SK-N-SH (cell line): ENCODE measurements at regions not wholly inside any gene's neighbourhood (a gene's known extent, or its start where the extent isn't known, plus 50 kb on each side); places are given as distances from the start of the nearest gene placed in this dataset.

Experiments used
- CTCF ChIA-PET: fragments of 300-600, 350-600 bp; formaldehyde crosslinking; extraction: SDS; loops from one replicate; lab custom pipeline; 2021; lab: Yijun Ruan, JAX
- POLR2A ChIA-PET: fragments of 350-600 bp; sonication (Branson Sonifier 250); formaldehyde crosslinking; extraction: SDS; loops from one replicate; lab custom pipeline; 2020; ENCODE audit warnings: antibody characterized with exemption, inconsistent platforms; lab: Yijun Ruan, JAX
- DNase-seq: peaks from one replicate; pipeline ENCODE4 v3.0.0; 2012
- H2AFZ ChIP-seq: fragments of 200-600 bp; sonication (generic); 2 replicates; pipeline ENCODE4 v1.8.1; 2016; ENCODE audit warnings: antibody characterized with exemption, mild to moderate bottlenecking, low read depth
- H3F3A ChIP-seq: fragments of 200-600 bp; sonication (generic); replicated peaks from 2 replicates; pipeline ENCODE3; 2016; ENCODE audit warnings: antibody characterized with exemption, mild to moderate bottlenecking; ENCODE audit not compliant: insufficient read depth
- H3K27ac ChIP-seq, 2 experiments: fragments of 200-500 bp in 1 of 2; fragments of 200-600 bp in 1 of 2; sonication (Bioruptor generic) in 1 of 2; sonication (generic), shearing (Covaris generic) in 1 of 2; 2 replicates each; pipeline versions ENCODE4 v1.5.1 to v1.6.1; 2014 to 2016; ENCODE audit warnings: low read depth in 2 of 2, inconsistent platforms in 1 of 2, low read length in 1 of 2, mild to moderate bottlenecking in 1 of 2, mixed read lengths in 1 of 2
- H3K27me3 ChIP-seq: fragments of 200-600 bp; sonication (generic), shearing (Covaris generic); 2 replicates; pipeline ENCODE4 v1.6.1; 2016; ENCODE audit warnings: mixed run types; ENCODE audit not compliant: insufficient read depth
- H3K36me3 ChIP-seq, 2 experiments: fragments of 200-500 bp in 1 of 2; fragments of 200-600 bp in 1 of 2; sonication (Bioruptor generic) in 1 of 2; sonication (generic) in 1 of 2; replicated peaks in 1 of 2; 2 replicates each; pipeline versions ENCODE3 to v1.5.1; 2014 to 2016; ENCODE audit warnings: low read length in 1 of 2, mild to moderate bottlenecking in 1 of 2; ENCODE audit not compliant: insufficient read depth in 2 of 2, control insufficient read depth in 1 of 2
- H3K4me1 ChIP-seq, 2 experiments: fragments of 200-500 bp in 1 of 2; fragments of 200-600 bp in 1 of 2; sonication (Bioruptor generic) in 1 of 2; sonication (generic), shearing (Covaris generic) in 1 of 2; 2 replicates each; pipeline versions ENCODE4 v1.5.1 to v1.6.1; 2014 to 2016; ENCODE audit warnings: low read depth in 1 of 2, low read length in 1 of 2, mixed run types in 1 of 2; ENCODE audit not compliant: insufficient read depth in 2 of 2, control insufficient read depth in 1 of 2
- H3K4me2 ChIP-seq: fragments of 200-600 bp; sonication (generic), shearing (Covaris generic); 2 replicates; pipeline ENCODE4 v1.6.1; 2017; ENCODE audit warnings: mixed run types
- H3K4me3 ChIP-seq, 2 experiments: fragments of 200-500 bp in 1 of 2; fragments of 200-600 bp in 1 of 2; sonication (Bioruptor generic) in 1 of 2; sonication (generic), shearing (Covaris generic) in 1 of 2; 2 replicates each; pipeline versions ENCODE4 v1.5.1 to v1.8.1; 2014 to 2016; ENCODE audit warnings: low read depth in 2 of 2, inconsistent platforms in 1 of 2, low read length in 1 of 2, mild to moderate bottlenecking in 1 of 2, mixed read lengths in 1 of 2, moderate library complexity in 1 of 2
- H3K79me2 ChIP-seq: fragments of 200-600 bp; sonication (generic); 2 replicates; pipeline ENCODE4 v1.8.1; 2017; ENCODE audit warnings: mild to moderate bottlenecking; ENCODE audit not compliant: insufficient read depth
- H3K9ac ChIP-seq: fragments of 200-600 bp; sonication (generic); 2 replicates; pipeline ENCODE4 v1.6.1; 2017; ENCODE audit warnings: mixed run types
- H3K9me2 ChIP-seq: fragments of 200-600 bp; sonication (generic); 2 replicates; pipeline ENCODE4 v1.6.1; 2017; ENCODE audit warnings: mixed run types
- H3K9me3 ChIP-seq: fragments of 200-600 bp; sonication (generic); 2 replicates; pipeline ENCODE4 v1.6.1; 2017; ENCODE audit warnings: mixed run types, mild to moderate bottlenecking, moderate library complexity
- H4K20me1 ChIP-seq: fragments of 200-600 bp; sonication (generic); 2 replicates; pipeline ENCODE4 v1.6.1; 2017; ENCODE audit warnings: mild to moderate bottlenecking, mixed run types; ENCODE audit not compliant: insufficient read depth
- CHD2 ChIP-seq: fragments of 150-350 bp; IDR thresholded peaks from 2 replicates; pipeline ENCODE4 v1.6.1; 2018; ENCODE audit warnings: low read length; ENCODE audit not compliant: partially characterized antibody
- CTCF ChIP-seq: fragments of 200-600 bp; sonication (generic); IDR thresholded peaks from 2 replicates; pipeline ENCODE4 v1.6.1; 2017; ENCODE audit warnings: antibody characterized with exemption, mild to moderate bottlenecking, moderate library complexity
- EZH2phosphoT487 ChIP-seq: fragments of 200-600 bp; sonication (generic); IDR thresholded peaks from 2 replicates; pipeline ENCODE4 v1.6.1; 2017; ENCODE audit warnings: low read depth, mixed run types, mild to moderate bottlenecking, antibody characterized with exemption, moderate library complexity, borderline replicate concordance
- FOSL2 ChIP-seq: IDR thresholded peaks from 2 replicates; pipeline ENCODE4 v1.4.0; 2012; ENCODE audit warnings: low read depth, mild to moderate bottlenecking, moderate library complexity, borderline replicate concordance
- FOXJ3 ChIP-seq: sonication (generic); formaldehyde crosslinking; IDR thresholded peaks from 2 replicates; pipeline ENCODE4 v1.5.1; 2020; ENCODE audit warnings: mild to moderate bottlenecking, missing genetic modification reagents
- GABPA ChIP-seq: IDR thresholded peaks from 2 replicates; pipeline ENCODE4 v1.4.0; 2012; ENCODE audit warnings: low read depth, mild to moderate bottlenecking
- IRF3 ChIP-seq: fragments of 150-350 bp; IDR thresholded peaks from 2 replicates; pipeline ENCODE4 v1.6.1; 2016; ENCODE audit warnings: mild to moderate bottlenecking, low read depth, low read length
- JUND ChIP-seq: IDR thresholded peaks from 2 replicates; pipeline ENCODE4 v1.4.0; 2012
- MXI1 ChIP-seq: IDR thresholded peaks from 2 replicates; pipeline ENCODE4 v1.6.1; 2012; ENCODE audit warnings: mild to moderate bottlenecking, low read depth, low read length, improper control_type of control experiment
- NRF1 ChIP-seq: IDR thresholded peaks from 2 replicates; pipeline ENCODE4 v1.6.1; 2012; ENCODE audit warnings: low read depth, mild to moderate bottlenecking, low read length
- PBX3 ChIP-seq: IDR thresholded peaks from 2 replicates; pipeline ENCODE4; 2012
- POLR2AphosphoS5 ChIP-seq: IDR thresholded peaks from 2 replicates; pipeline ENCODE4 v1.6.1; 2012; ENCODE audit warnings: low read depth, low read length
- RCOR1 ChIP-seq: fragments of 150-350 bp; IDR thresholded peaks from 2 replicates; pipeline ENCODE4 v1.6.1; 2017; ENCODE audit warnings: antibody characterized with exemption, low read length
- RFX5 ChIP-seq: IDR thresholded peaks from 2 replicates; pipeline ENCODE4 v1.6.1; 2012; ENCODE audit warnings: mild to moderate bottlenecking, improper control_type of control experiment, low read length
- RXRA ChIP-seq: IDR thresholded peaks from 2 replicates; pipeline ENCODE4 v1.4.0; 2012; ENCODE audit warnings: low read depth, mild to moderate bottlenecking, borderline replicate concordance
- SMC3 ChIP-seq: IDR thresholded peaks from 2 replicates; pipeline ENCODE4 v1.6.1; 2012; ENCODE audit warnings: low read depth, low read length, improper control_type of control experiment
- TAF1 ChIP-seq: IDR thresholded peaks from 2 replicates; pipeline ENCODE4 v1.6.1; 2012; ENCODE audit warnings: low read depth, mild to moderate bottlenecking, low read length, moderate library complexity, borderline replicate concordance
- TCF12 ChIP-seq: IDR thresholded peaks from 2 replicates; pipeline ENCODE4 v1.4.0; 2012
- USF1 ChIP-seq: IDR thresholded peaks from 2 replicates; pipeline ENCODE4 v1.4.0; 2012; ENCODE audit warnings: low read depth, borderline replicate concordance
- ZBTB33 ChIP-seq: IDR thresholded peaks from 2 replicates; pipeline ENCODE4 v1.4.0; 2012; ENCODE audit warnings: low read depth, borderline replicate concordance
- WGBS: methylation state at CpG from one replicate; pipeline ENCODE4 v1.1.6; 2017; ENCODE audit warnings: low lambda C conversion rate; 5-methylcytosine and 5-hydroxymethylcytosine counted together

GRCh38 chr3:40872258-40872920, 326.9 kb upstream of the CTNNB1 start:
- no peak overlapping the region for H2AFZ ChIP-seq
- no peaks in the 10 kb centered on the region for H4K20me1 ChIP-seq
- H3K9ac ChIP-seq: no peak overlapping the region
- DNase-seq: no peak
- H3K4me2 ChIP-seq: no peak overlapping the region
- H3K79me2 ChIP-seq: no peaks in the 10 kb centered on the region
- H3K4me3 ChIP-seq: no peak overlapping the region
- H3K36me3 ChIP-seq: no peaks in the 10 kb centered on the region
- H3K4me1 ChIP-seq: no peaks in the 10 kb centered on the region; a peak in 1 of 4 replicates
- no peaks in the 10 kb centered on the region for H3K27me3 ChIP-seq
- TF ChIP-seq SMC3 (no peak), CHD2 (no peak), EZH2phosphoT487 (no peak), PBX3 (no peak), JUND (no peak), TCF12 (no peak), RCOR1 (no peak), ZBTB33 (no peak), RFX5 (no peak), FOXJ3 (CRISPR knock-in tag) (no peak), TAF1 (no peak), POLR2AphosphoS5 (no peak), IRF3 (no peak), GABPA (no peak), CTCF (no peak), MXI1 (no peak), RXRA (no peak), FOSL2 (no peak), USF1 (no peak), NRF1 (no peak)
- no peaks in the 10 kb centered on the region for H3K9me2 ChIP-seq
- H3F3A ChIP-seq: no peaks in the 10 kb centered on the region
- H3K27ac ChIP-seq: no peak overlapping the region
- ChIA-PET POLR2A (no interaction called here), CTCF (interaction anchor here (0.8 kb wide), 1 partner anchor 13 kb away, joined by 3 read pairs; no protein-coding TSS in a partner anchor)
- H3K9me3 ChIP-seq: no peaks in the 10 kb centered on the region
- WGBS: 16% methylated on average over 6 of the region's 6 CpGs
